ENCODE measurements at regions not wholly inside any gene's neighbourhood (a gene's known extent, or its start where the extent isn't known, plus 50 kb on each side); places are given as distances from the start of the nearest gene placed in this dataset.
"Not testable (repeated sequence)": the region's sequence is repeated elsewhere in the genome, so short reads cannot be mapped to it uniquely, and the experiment has no call there.

DNA sequence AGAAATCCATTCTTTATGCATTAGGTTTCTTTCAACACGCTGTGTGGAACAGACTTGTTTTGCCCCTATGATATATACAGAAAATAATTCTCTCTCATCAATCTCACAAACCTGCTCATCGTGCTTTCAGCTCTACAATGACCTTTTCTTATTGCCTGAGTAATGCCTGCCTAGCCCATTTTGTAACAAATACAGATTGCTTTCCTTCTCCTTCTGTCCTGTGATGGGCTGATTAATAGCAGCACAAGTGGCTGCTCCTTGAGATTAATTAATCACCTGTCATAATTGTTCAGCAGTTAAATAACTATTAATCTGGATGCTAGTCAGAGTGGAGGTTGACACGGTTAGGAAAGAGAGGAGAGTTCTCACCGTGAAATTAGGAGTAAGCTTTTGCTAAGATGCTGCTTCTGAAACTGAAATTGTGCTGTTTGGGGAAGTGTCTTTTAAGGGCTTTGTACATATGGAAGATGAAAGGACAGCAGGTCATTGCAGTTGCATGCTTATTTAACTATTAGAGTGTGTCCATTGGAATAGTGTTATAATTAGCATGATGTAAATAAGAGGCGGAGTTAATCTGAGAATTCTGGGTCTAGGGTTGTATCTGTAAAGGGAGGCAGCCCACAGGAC, 1430.5 kb downstream of the FAM181B start:
- TF ChIP-seq, protein P1, sequence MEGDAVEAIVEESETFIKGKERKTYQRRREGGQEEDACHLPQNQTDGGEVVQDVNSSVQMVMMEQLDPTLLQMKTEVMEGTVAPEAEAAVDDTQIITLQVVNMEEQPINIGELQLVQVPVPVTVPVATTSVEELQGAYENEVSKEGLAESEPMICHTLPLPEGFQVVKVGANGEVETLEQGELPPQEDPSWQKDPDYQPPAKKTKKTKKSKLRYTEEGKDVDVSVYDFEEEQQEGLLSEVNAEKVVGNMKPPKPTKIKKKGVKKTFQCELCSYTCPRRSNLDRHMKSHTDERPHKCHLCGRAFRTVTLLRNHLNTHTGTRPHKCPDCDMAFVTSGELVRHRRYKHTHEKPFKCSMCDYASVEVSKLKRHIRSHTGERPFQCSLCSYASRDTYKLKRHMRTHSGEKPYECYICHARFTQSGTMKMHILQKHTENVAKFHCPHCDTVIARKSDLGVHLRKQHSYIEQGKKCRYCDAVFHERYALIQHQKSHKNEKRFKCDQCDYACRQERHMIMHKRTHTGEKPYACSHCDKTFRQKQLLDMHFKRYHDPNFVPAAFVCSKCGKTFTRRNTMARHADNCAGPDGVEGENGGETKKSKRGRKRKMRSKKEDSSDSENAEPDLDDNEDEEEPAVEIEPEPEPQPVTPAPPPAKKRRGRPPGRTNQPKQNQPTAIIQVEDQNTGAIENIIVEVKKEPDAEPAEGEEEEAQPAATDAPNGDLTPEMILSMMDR (IDR thresholded peaks at IDR 0.05; ENCODE audit: low read depth, low read length, missing control alignments): no peak
- DNase-seq (ENCODE audit: extremely low read depth, low read depth): no peak
- no peak overlapping the region for H3K4me3 ChIP-seq (replicated peaks; ENCODE audit: low read depth, low read length)

GRCh38 chr11:81301166-81301830, 1432.4 kb downstream of the FAM181B start:
- no peak overlapping the region for H3K4me3 ChIP-seq (replicated peaks; ENCODE audit: low read depth, low read length)
- TF ChIP-seq, protein P1 (IDR thresholded peaks at IDR 0.05; ENCODE audit: low read depth, low read length, missing control alignments): no peak
- DNase-seq (ENCODE audit: extremely low read depth, low read depth): no peak

DNA sequence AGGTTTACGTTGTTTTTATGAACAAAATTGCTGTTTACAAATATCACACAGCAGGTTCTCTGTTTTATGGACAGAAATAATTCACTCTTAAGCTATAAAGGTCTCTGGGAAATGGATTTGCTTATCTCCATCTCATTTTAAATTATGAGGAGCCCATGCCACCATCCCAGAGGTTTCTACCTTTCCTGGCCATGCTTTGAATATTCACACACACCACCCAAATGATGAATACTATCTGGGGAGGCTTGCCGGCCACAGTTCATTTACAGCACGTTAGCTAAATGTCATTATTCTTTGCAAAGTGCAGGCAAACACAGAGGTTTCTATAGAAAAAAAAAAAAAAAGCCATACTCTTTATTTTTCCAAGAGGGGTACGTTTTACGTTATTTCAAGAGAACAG, 1446.7 kb downstream of the FAM181B start:
- H3K4me3 ChIP-seq (replicated peaks; ENCODE audit: low read depth, low read length): no peak overlapping the region
- DNase-seq (ENCODE audit: extremely low read depth, low read depth): no peak
- TF ChIP-seq, protein P1 (IDR thresholded peaks at IDR 0.05; ENCODE audit: low read depth, low read length, missing control alignments): no peak

DNA sequence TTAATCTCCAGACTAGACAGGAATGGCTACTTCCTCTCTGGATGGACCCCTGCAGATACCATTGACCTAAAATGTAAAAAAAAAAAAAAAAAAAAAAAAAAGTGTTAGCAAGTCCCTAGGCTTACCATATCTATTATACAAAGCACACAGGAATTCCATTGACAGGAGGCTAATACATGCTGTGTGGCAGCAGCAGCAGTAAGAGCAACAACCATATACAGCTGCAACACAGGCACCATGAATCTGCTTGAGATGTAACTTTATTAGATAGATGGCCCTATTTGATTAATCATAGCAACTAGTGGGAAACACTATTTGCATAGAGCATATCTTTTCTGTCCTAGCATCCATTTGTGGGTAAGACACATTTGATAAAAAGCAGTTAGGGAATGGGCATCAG, 1447.1 kb downstream of the FAM181B start:
- DNase-seq (ENCODE audit: extremely low read depth, low read depth): no peak
- TF ChIP-seq, protein P1 (IDR thresholded peaks at IDR 0.05; ENCODE audit: low read depth, low read length, missing control alignments): no peak

DNA sequence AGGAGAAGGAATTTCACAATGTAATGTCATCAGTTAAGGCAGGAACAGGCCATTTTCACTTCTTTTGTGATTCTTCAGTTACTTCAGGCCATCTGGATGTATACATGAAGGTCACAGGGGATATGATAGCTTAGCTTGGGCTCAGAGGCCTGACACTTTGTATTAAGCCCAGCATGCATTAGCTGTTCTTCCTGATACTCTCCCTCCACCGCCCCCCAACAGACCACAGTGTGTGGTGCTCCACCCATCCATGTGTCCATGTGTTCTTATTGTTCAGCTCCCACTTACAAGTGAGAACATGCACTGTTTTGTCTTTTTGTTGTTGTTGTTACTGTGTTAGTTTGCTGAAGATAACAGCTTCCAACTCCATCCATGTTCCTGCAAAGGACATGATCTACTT, 1453.4 kb downstream of the FAM181B start:
- not testable (repeated sequence) for H3K4me3 ChIP-seq (replicated peaks; ENCODE audit: low read depth, low read length); DNase-seq (ENCODE audit: extremely low read depth, low read depth)

More for the DNA sequence above, 1447.1 kb downstream of the FAM181B start:
- no peak overlapping the region for H3K4me3 ChIP-seq (replicated peaks; ENCODE audit: low read depth, low read length)

DNA sequence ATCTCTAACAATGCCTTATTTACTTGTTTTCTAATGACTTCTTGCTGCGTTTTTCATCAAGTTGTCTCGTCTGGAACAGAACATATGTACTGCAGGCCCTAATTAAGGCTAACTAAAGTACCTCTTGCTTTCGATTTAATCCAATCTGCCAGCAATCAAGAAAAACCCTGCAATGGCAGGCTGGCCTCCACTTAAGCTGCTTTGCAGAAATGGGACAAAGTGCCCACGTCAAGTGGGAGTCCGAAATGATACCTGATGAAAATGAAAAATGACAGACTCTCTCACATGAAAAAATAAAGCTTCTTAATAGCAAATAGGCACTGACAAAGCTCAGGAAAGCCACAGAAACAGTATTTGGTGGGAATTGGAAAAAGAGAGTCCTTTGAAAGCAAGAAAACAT, 1454.7 kb downstream of the FAM181B start:
- TF ChIP-seq, protein P1 (IDR thresholded peaks at IDR 0.05; ENCODE audit: low read depth, low read length, missing control alignments): no peak
- no peak for DNase-seq (ENCODE audit: extremely low read depth, low read depth)
- no peak overlapping the region for H3K4me3 ChIP-seq (replicated peaks; ENCODE audit: low read depth, low read length)

GRCh38 chr11:81270686-81271085, 1463.0 kb downstream of the FAM181B start:
- TF ChIP-seq, protein P1 (IDR thresholded peaks at IDR 0.05; ENCODE audit: low read depth, low read length, missing control alignments): no peak
- DNase-seq (ENCODE audit: extremely low read depth, low read depth): no peak

More at GRCh38 chr11:81270686-81271085, 1463.0 kb downstream of the FAM181B start:
- no peak overlapping the region for H3K4me3 ChIP-seq (replicated peaks; ENCODE audit: low read depth, low read length)

All from HFF-Myc (cell line).